HG03175 (cell line): ENCODE measurements at regions not wholly inside any gene's neighbourhood (a gene's known extent, or its start where the extent isn't known, plus 50 kb on each side); places are given as distances from the start of the nearest gene placed in this dataset.

Experiments
- ATAC-seq: cut with Tn5 transposase; IDR thresholded peaks from one replicate; pipeline ENCODE4 v1.9.1; 2021; ENCODE audit warnings: mild to moderate bottlenecking, moderate library complexity; ENCODE audit not compliant: unreplicated experiment

DNA sequence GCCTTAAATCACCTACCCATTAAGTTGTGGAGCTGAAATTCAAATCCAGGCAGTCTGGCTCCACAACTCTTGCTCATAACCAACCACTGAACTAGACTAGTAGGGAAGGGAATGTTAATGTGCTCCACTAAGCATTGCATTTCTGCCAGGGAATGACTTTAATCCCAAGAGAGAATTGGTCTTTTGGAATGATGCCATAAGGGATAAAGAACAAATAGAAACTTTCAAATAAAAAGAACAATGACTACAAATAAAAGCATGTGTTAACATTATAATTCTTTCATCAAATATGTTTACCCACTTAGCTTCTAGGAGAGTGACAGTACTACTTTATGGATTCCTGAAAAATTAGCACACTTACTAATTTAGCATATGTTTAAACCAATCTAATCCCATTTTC is 905.9 kb downstream of the CENPC start:
- no peak for ATAC-seq

DNA sequence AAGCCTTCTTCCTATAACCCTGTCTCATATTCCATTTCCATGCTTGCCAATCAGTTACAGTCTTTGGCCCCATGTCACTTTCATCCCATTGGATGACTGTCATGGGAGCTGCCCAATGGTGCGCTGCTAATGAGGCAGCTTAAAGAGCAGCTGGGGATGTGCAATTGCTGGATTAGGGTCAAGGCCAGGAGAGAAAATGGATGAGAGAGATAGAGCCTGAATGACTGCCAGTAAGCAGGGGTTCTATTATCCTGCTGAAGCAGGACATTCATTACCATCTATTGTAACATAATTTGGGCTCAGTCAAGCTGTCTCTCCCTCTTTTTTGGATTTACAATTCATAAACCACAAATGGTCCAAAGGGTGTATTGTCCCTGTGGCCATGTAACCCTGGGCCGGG is 909.0 kb downstream of the CENPC start:
- no peak for ATAC-seq

DNA sequence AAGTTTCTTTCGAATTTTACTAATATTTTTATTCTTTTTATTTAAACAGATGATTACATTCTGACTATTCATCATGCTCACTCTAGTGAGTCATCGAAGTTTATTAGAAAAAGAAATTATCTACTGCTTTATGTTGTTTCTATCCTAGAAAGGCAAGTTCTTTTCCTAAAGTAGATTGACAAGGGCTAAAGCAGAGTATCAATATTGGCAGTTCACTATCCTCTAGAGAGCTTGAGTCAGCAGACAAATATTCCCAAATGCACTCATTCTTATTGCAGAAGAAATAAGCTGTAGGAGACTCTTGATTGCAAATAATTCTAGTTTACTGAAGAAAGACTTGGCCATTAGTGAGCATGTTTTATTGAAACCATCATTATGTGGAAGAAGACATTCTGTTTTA is 911.8 kb downstream of the CENPC start:
- no peak for ATAC-seq

DNA sequence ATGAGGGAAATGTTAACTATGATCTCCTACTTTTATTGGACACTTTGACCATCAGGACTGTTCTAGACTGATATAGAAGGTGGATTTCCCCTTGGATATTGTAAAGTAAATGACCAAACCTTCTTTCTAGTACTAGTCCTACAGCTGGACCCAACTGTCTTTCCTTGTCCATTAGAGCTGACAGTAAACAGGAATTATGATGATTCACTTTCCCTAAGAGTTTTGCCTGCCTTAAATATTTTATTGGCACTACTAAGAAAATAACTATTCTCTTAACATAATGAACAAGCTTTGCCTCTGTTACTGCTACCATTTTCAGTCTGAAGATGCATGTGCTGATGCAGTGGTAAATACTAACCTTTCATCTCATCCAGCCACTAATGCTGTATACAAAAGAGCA is 915.4 kb downstream of the CENPC start:
- no peak for ATAC-seq

DNA sequence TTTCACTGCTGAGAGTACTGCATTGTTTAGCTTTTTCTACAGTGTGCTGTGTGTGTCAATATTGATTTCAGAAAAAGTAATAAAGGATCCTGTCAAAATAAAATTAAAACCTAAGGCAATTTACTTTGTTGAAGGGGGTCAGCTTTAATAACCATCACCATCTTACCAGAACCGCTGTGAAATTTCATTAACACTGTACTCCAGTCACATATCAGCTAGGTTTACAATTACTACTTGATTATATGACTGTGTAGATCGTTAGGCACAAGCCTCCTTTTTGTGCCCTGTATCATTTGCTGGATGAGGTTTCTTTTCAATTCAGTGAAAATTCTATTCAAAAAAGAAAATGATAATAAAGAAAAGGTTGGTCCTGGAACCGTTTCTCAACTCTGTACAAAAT is 917.2 kb downstream of the CENPC start:
- no peak for ATAC-seq

DNA sequence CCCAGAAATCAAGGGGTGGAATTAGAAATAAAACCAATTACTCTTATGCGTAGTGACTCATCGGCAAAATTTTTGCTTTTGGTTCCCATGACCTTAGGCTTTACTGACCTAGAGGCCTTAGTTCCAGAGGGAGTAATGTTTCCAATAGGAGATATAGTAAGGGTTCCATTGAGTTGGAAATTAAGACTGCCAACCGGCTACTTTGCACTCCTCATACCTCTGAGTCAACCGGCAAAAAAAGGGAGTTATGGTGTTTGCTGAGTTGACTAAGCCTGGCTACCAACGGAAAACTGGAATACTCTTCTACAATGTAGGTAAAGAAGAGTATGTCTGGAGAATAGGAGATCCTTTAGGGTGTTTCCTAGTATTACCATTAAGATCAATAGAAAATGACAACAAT is 919.8 kb downstream of the CENPC start:
- no peak for ATAC-seq

DNA sequence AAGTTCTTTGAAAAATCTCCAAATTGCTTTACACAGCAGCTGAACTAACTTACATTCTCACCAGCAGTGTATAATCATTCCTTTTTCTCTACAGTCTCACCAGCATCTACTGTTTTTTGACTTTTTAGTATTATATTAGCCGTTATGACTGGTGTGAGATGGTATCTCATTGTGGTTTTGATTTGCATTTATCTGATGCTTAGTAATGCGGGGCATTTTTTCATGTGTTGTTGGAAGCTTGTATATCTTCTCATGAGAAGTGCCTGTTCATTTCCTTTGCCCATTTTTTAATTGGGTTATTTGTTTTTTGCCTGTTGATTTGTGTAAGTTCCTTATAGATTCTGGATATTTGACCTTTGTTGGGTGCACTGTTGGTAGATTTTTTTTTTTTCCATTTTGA is 931.7 kb downstream of the CENPC start:
- no peak for ATAC-seq

DNA sequence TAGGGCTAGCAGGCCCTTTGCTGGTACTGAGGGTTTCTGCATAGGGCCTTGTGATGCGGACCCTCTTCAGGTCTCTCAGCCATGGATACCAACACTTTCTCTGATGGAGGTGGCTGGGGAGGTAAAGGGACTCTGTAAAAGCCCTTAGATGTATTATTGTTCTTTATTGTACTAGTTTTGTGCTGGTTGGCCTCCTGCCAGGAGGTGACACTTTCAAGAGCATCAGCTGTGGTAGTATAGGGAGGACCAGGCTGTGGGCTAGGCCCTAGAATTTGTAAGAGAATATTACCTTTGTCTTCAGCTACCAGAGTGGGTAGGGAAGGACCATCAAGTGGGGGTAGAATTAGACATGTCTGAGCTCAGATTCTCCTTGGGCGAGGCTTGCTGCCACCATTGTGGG is 936.3 kb downstream of the CENPC start:
- no peak for ATAC-seq

DNA sequence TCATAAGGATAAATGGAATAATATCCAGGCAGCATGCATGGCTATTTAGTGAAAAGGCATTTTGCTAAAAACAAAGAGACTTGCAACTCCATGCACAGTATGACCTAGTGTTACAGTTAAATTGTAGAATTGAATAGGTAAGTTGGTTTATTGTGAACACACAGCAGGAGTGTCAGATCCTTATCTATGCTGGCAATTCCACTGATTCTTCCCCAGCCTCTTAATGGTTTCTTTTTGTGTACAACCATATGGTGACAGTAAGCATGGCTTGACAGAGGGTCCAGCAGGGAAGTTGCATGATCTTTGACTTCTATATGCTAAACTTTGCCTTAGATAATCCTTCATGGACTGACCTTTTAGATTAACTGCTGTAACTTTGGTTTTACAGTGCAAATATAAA is 936.6 kb upstream of the EPHA5 start:
- no peak for ATAC-seq

DNA sequence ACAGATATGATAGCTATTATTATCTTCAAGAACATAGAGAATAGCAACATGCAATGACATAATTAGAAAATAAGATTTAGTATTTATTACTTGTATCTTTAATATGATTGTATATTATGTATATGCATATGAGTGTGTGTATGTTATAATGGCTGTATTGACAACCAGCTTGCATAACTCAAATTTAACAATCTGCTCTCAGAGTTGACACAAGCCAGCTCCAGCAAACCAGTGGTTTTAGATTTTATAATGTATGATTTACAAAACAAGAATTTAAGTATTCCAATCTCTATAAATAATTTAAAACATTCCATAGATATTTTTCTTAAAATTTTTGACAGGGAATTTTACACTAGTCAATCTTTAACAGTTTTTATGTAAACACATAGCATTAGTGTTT is 935.9 kb upstream of the EPHA5 start:
- no peak for ATAC-seq

DNA sequence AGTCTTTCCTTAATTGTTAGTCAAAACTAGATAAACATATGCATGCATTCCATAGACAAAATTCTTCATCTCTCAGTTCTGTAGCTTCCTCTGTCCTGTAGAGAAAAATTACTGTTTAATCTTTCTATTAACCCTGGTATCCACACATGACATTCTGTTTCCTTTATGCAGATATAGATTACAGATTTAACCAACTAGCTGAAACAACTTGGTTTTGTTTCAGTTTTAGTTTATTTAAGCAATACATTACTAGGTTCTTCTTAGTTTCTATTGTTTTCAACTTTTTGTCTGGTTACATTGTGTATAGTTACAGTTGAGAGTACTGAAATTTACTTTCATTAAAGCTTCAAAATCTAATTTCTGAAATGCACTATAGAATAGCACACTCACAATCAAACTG is 933.9 kb upstream of the EPHA5 start:
- ATAC-seq: no peak

DNA sequence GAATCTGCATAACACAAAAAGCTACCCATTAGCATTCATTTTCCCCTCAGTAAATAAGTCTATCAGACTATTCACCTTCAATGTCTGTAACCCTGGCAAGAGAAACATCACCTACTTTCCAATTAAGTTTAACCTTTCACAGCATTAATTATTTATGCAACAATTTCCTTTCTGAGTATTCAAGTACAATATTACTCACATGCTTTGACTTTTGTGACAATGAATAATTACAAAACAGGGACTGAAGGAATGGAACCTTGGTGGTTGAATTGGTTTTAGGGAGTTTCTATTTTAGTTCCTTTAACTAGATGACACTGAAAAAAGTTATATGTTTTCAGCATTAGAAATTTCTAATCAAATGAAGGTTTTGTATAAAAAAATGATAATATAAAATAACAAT is 932.3 kb upstream of the EPHA5 start:
- ATAC-seq: no peak

DNA sequence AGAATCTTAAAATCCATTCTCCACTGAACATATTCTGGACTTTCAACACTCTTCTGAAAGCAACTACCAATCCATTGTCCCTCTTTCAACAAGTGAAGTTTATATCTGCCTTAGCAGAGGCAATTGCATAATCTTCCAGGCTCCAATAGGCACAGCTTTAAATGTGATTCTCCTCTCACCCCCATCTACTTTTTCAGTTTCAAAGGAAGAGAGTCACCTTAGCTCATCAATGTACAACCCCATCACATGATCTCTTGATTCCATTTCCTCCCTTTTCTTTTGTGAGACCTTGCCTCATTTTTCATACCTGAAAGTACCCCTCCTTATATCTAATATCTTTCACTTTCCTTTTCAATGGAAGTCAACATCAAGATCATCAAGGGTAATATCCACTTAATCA is 921.7 kb upstream of the EPHA5 start:
- no peak for ATAC-seq

DNA sequence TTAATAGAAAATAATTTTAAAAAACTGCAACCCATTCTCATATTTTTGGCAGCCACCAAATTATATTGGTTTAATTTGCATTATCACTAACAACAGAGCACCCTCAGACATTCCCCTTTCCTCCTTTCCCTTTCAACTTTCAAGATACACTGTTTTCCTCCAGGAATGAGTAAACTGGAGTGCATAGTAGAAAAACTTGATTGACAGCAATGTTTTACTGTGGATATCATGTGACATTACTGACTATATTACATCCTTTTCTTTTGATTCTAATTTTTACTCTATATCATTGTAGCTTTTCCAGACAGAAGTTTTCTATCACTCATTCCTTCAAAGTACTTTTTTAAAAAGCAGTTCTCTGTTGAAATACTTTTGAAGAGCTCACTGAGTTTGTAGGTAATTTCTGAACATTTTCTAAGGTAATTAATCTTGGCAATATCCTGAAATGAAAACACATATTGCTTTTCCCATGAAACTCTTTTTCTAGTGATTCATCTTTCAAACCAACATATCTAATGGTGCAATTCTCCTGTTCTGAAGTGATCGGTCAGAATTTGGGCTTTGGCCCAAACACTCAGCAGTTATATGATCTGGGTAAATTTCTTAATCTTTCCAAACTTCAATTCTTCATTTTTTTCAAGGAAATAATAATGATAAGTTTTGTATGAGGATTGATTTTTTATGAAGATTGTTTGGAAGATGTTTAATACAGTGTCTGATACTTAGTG is 920.4 kb upstream of the EPHA5 start:
- no peak for ATAC-seq

DNA sequence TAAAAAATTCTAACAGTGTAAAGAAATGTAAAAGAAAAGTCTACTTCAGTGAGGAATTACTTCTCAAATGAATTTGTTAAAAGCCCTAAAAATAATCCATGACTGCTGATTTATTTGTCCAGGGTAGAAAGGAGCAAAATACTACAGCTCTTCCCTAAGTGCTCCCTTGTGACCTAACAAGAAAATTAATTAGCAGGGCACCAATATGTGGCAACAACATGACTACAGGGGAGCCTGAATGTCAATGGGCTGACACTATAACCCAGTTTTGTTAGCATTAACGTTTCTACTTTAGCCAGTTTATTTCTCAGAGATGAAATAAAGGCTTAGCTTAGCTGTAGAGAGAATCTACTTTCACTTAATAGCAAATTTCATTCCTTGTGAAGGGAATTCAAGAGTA is 918.9 kb upstream of the EPHA5 start:
- no peak for ATAC-seq

DNA sequence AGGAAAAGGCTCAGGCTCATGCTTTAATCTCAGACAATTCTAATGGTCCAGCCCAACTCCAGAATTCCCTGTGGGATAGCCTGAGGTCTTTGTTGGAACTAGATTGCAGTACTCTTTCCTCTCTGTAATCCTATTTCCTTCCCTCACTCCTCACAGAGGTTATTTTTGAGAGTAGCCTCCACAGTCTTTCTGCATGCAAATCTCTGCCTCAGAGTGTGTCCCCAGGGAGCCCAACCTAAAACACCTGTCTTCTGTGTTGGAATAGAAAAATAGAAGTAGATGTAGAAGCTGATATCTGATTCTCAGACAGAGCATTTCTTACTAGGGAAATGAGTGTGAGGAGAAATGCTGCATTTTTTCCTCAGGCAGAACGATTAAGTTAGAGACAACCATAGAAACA is 915.5 kb upstream of the EPHA5 start:
- ATAC-seq: no peak

DNA sequence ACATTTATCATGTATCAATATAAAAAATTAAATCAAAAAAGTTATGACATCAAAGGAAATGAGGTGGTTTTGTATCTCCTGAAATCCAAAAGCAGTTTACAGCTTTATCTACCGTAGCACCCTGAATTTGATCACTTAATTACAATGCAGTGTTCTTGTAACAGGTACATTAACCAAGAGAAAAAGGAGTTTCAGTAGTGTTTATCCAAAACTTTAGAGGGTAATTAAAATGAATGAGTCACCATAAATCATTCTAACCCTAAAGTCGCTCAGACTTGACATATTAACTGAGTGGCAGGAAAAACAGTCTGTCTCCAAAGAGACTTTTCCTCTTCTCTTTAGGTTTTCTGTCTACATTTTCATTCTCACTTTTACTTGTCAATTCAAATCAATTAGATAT is 907.6 kb upstream of the EPHA5 start:
- ATAC-seq: no peak

DNA sequence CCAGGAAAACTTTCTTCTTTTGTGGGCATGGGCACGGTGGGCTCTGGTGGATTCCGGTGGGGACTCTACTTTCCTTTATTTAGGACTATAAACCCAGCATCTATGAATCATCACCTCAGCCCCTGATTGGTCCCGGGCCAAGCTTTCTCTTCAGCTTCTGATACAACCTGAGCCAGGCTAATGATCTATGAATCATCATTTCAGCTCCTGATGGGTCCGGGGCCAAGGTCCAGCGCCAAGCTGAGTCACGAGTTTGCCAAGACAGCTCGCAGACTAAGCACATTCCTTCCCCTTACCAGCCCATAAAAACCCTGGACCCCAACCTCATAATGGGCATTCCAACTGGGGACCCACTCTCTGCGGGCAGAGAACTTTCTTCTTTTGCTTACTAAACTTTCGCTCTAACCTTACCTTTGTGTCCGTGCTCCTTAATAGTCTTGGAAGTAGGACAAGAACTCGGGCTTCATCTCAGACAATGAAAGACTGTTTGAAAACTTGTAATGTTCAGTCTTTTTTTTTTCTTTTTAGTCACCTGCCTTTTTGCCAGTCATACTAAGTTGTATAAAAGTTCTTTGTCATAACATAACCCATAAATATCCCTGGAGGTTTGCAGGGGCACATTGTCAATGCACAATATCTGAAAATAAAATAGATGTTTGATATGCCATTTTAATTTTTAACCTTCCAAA is 904.9 kb upstream of the EPHA5 start:
- ATAC-seq: no peak

DNA sequence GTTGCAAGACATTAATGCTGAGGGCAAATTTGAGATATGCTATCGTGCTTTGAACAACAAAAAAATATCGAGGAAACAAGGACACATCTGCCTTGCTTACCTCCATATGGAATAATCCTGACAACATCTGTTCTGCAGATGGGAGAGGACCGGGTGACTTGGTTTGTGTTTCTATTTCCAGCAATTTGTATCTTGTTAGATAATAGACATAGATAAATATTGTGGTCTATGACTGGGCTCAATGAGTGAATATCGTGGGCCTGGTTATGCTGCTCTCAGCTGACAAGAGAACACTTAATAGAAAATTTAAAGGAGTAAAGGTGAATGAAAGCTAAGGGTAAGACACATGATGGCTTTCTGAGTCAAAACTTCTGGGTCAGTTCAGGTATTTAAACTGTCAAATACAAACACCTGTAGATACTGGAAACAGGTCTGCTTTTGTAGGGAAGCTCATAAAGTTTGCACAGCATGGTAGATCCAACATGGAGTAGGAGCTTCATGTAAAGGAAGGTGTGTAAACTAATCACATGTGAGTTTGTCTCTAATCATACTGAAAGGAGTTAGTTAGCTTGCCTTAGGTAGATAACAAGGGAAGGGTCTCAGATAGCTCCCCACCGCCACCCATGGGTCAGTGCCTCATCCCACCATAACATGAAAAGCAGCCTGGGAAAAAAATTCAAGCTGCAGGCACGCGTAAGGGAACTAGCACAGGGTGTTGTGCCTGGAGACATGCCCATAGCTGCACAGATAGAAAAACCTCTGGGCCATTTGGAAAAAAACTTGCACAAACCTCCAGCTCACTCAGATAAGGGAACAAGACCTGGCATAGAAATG is 904.1 kb upstream of the EPHA5 start:
- ATAC-seq: no peak

DNA sequence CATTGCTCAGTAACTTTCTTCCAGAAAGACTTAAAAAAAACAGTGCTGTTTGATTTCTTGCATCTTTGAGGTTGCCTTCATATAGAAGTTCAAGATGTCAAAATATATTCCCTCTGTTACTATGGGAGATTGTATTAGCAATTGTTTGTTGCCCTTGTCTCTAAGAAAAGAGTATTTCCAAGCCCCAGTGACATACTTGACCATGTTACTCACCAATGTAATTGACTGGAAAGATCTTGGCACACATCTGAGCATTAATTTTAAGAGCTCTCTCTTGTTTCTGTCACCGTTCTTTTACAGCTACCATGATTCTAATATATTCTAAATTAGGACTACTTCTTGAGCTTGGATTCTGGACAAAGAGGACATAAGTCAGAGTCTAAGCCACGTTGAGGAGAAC is 902.7 kb upstream of the EPHA5 start:
- no peak for ATAC-seq

DNA sequence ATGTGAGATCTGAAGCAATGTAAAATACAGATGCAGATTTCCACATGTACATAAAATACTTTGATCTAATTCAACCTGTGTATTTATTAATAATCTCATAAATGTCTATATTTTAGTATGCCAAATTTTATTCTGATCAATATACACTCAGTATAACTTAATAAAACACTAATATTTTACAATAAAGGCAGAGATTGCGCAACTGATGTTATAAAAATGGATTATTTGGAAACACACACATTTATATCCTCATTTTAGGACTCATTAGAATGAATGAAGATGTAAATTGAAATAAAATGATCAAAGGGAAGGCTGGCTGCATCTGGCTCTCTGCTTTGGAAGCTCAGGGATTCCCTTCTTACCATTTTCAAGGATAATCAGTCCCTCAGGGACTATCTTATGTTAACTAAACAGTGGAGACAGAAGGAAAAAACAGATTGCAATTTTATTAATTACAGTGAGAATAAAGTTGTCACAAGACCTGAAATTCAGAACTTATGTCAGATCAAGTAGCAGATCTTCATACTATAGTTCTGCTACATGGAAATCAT is 900.9 kb upstream of the EPHA5 start:
- no peak for ATAC-seq

DNA sequence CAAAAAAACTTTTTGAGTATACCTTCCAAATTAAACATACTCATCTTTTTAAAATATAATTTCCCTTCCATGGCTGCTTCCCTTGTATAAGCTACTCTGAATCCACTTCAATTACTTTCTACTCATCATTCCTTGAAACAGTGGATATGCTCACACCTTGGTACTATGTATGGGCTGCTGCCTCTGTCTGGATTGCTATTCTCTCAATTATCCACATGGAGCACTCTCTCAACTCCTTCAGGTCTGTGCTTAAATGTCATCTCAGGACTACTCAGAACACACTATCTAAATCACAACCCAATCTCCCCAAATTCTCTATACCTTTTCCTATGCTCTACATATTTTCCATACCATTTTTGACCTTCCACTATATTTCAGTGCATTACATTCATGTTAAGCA is 898.9 kb upstream of the EPHA5 start:
- no peak for ATAC-seq
